GM19395 (cell line): ENCODE measurements at regions not wholly inside any gene's neighbourhood (a gene's known extent, or its start where the extent isn't known, plus 50 kb on each side); places are given as distances from the start of the nearest gene placed in this dataset.
"Not testable (repeated sequence)": the region's sequence is repeated elsewhere in the genome, so short reads cannot be mapped to it uniquely, and the experiment has no call there.

Source experiments
- ATAC-seq: cut with Tn5 transposase; IDR thresholded peaks from one replicate; pipeline ENCODE4 v1.9.1; 2021; ENCODE audit warnings: mild to moderate bottlenecking, moderate library complexity; ENCODE audit not compliant: unreplicated experiment

- ATAC-seq, result no peak
Observed at GRCh38 chr2:67755156-67755882, 307.5 kb downstream of the C1D start.

- ATAC-seq, result no peak
Observed at GRCh38 chr2:67760995-67761394, 301.8 kb downstream of the C1D start.

GRCh38 chr2:67771380-67771779, 291.4 kb downstream of the C1D start:
- no peak for ATAC-seq

- ATAC-seq, result no peak
Observed at GRCh38 chr2:67772216-67773170, 290.3 kb downstream of the C1D start.

- ATAC-seq, result no peak
Observed at GRCh38 chr2:67773851-67774250, 289.0 kb downstream of the C1D start.

- no peak for ATAC-seq
Observed at GRCh38 chr2:67776276-67776675, 286.5 kb downstream of the C1D start.

GRCh38 chr2:67777010-67777409, 285.8 kb downstream of the C1D start:
- ATAC-seq, result no peak

GRCh38 chr2:67777836-67778429, 284.9 kb downstream of the C1D start:
- ATAC-seq, result no peak

GRCh38 chr2:67780841-67781240, 282.0 kb downstream of the C1D start:
- ATAC-seq, result not testable (repeated sequence)

GRCh38 chr2:67782443-67782842, 280.4 kb downstream of the C1D start:
- no peak for ATAC-seq

- ATAC-seq, result no peak
Observed at GRCh38 chr2:67783026-67783425, 279.8 kb downstream of the C1D start.

- ATAC-seq, result no peak
Observed at GRCh38 chr2:67790622-67791021, 272.2 kb downstream of the C1D start.

GRCh38 chr2:67792191-67792590, 270.6 kb downstream of the C1D start:
- ATAC-seq, result no peak

GRCh38 chr2:67792681-67793091, 270.1 kb downstream of the C1D start:
- ATAC-seq, result no peak

GRCh38 chr2:67797801-67798540, 264.8 kb downstream of the C1D start:
- no peak for ATAC-seq

GRCh38 chr2:67798541-67799160, 264.2 kb downstream of the C1D start:
- no peak for ATAC-seq

GRCh38 chr2:67799886-67800285, 262.9 kb downstream of the C1D start:
- no peak for ATAC-seq

GRCh38 chr2:67802291-67802690, 260.5 kb downstream of the C1D start:
- ATAC-seq, result no peak

- no peak for ATAC-seq
Observed at GRCh38 chr2:67802824-67803223, 260.0 kb downstream of the C1D start.

GRCh38 chr2:67806816-67807215, 256.0 kb downstream of the C1D start:
- ATAC-seq, result no peak
